GM21529 (cell line): ENCODE measurements at regions not wholly inside any gene's neighbourhood (a gene's known extent, or its start where the extent isn't known, plus 50 kb on each side); places are given as distances from the start of the nearest gene placed in this dataset.

ENCODE experiments used
- ATAC-seq: cut with Tn5 transposase; IDR thresholded peaks from one replicate; pipeline ENCODE4 v1.9.1; 2021; ENCODE audit not compliant: unreplicated experiment

GRCh38 chr4:41883988-41884734, 51.1 kb upstream of the TMEM33 start:
- no peak for ATAC-seq

GRCh38 chr4:41882625-41883347, 52.4 kb upstream of the TMEM33 start:
- peak; percentile 80 for ATAC-seq

GRCh38 chr4:41881981-41882624, 53.1 kb upstream of the TMEM33 start:
- ATAC-seq: no peak

GRCh38 chr4:41880840-41881831, 54.1 kb upstream of the TMEM33 start:
- ATAC-seq: no peak

GRCh38 chr4:41880022-41880837, 55.0 kb upstream of the TMEM33 start:
- ATAC-seq: no peak

GRCh38 chr4:41879552-41879951, 55.7 kb upstream of the TMEM33 start:
- no peak for ATAC-seq

GRCh38 chr4:41878991-41879491, 56.2 kb upstream of the TMEM33 start:
- ATAC-seq: no peak

GRCh38 chr4:41878170-41878969, 56.9 kb upstream of the TMEM33 start:
- ATAC-seq: no peak

- no peak for ATAC-seq
Observed at GRCh38 chr4:41877020-41877796, 58.0 kb upstream of the TMEM33 start.

- ATAC-seq: no peak
Observed at GRCh38 chr4:41874873-41875272, 60.4 kb upstream of the TMEM33 start.

- ATAC-seq: no peak
Observed at GRCh38 chr4:41874398-41874797, 60.8 kb upstream of the TMEM33 start.

- no peak for ATAC-seq
Observed at GRCh38 chr4:41873380-41874295, 61.6 kb upstream of the TMEM33 start.

- ATAC-seq: no peak
Observed at GRCh38 chr4:41870035-41870434, 65.2 kb upstream of the TMEM33 start.

GRCh38 chr4:41866799-41867677, 68.2 kb upstream of the TMEM33 start:
- no peak for ATAC-seq

GRCh38 chr4:41865981-41866798, 69.0 kb upstream of the TMEM33 start:
- ATAC-seq: no peak
